ENCODE measurements at regions not wholly inside any gene's neighbourhood (a gene's known extent, or its start where the extent isn't known, plus 50 kb on each side); places are given as distances from the start of the nearest gene placed in this dataset.

DNA sequence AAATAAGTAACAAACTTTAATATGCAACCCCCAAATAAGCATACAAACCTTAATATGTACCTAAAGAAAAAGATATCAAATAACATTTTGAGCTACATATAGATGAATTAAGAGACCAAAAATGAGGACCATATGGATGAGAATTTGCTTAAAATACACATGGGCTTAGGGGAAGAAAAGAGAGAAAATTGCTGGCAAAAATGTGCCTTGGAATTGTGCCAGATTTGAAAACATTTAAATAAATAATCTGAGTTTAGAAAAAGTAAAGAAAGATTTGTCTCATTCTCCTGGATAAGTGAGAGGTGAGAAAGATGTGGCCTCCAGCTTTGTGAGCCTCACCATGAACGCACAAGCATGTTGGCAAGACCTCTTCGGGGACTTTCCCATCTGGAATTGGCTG, 372.6 kb downstream of the SOX11 start:
- DNase-seq (ENCODE audit: low read depth, low spot score): no peak

DNA sequence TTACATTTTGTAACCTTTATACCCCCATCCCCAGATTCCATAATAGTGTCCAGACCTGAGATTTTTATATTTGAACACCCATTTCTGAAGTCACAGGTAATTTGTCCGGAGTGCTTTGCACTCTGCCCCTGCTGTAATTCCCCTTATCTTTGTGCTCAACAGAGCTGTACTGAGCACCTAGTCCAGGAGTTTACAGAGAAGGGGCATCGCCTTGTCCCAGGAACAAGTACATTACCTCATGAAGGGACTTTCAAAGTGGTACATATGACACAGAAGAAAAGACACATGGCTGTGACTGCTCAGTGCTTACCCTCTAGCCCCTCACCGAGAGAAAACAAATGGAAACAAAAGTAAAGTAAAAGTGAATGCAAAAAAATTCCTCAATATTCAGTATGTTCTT, 373.5 kb downstream of the SOX11 start:
- no peak for DNase-seq (ENCODE audit: low read depth, low spot score)

DNA sequence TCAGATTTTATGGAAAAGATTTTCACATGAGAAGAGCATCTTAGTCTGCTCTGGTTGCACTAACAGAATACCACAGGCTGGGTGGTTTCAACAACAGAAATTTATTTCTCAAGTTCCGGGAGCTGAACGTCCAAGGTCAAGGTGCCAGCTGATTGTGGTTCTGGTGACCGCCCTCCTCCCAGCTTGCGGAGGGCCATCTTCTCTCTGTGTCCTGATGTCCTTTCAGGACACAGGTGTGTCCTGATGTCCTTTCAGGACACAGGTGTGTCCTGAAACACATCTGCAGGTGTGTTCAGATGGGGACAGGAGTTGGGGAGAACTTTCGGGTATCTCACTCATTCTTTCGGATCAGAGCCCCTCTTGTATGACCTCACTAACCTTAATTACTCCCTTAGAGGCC, 374.9 kb downstream of the SOX11 start:
- no peak for DNase-seq (ENCODE audit: low read depth, low spot score)

DNA sequence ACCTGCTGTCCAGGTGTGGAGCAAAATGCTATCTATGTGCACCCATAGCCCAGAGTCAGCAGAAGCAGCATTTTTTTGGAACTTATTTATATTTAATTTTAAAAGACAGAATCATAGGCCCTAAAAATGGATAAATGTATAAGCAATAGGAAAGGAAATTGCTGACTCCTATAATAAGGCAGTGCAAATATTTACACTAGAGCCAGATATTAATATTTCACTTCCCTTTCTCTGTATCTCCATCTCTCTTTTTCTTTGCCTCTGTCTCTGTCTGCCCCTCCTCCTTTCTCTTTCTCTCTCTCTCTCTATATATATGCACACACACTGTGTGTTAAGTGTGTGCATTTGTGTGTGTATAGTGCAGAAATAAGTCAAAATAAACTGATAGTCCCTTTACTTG, 375.6 kb downstream of the SOX11 start:
- no peak for DNase-seq (ENCODE audit: low read depth, low spot score)

DNA sequence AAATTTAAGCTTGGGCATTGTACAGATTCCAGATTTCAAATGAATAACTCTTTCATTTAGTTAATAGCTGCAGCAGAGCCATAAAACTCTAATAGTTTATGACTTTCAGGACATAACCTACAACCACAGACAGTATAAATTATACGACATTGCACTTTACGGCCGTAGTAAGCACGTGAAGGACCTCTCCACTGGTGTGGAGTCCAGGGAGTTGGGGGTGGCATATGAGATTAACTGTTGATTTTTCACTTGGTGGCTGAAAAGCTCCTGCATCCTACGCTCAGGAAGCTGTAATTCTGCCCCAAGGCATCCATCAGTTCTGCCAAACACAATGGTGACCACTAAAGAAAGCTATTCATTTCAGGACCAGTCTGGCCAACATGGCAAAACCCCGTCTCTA, 376.2 kb downstream of the SOX11 start:
- DNase-seq (ENCODE audit: low read depth, low spot score): no peak

DNA sequence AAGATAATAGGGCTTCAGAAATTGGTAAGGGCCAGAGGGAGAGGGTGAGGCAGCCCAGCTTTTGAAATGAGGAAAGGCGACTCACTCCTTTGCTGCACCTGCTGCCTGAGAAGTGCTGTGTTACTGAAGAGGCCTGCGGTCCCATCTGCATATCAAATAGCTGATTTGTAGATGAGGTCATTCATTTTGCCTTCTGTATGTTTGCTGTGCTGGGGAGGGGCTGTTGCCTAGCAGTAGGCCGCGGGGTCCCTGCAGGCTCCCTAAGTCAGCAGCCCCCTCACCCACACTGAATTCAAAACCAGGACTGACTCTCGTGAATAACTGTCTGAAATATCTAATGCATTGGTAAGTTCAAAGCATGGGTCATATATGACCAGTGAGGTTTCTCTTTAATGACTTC, 377.2 kb downstream of the SOX11 start:
- DNase-seq (ENCODE audit: low read depth, low spot score): no peak

DNA sequence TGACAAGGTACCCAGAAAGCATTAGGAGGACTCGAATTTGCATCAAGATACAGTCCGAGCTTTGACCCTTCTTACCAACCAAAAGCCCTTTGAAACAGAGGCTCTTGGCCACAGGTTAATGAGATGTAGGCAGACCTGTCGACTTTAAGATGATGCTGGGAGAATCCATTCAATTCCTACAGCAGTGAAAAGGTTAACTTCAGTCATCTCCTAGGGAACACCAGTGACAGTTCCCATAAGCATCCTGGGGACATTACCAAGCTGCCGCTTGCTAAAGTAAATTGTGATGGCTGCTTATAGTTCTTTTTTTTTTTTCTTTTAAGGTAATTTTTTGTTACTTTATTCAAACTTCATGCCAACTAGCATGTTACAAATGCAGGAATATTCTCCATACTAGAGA, 379.3 kb downstream of the SOX11 start:
- no peak for DNase-seq (ENCODE audit: low read depth, low spot score)

DNA sequence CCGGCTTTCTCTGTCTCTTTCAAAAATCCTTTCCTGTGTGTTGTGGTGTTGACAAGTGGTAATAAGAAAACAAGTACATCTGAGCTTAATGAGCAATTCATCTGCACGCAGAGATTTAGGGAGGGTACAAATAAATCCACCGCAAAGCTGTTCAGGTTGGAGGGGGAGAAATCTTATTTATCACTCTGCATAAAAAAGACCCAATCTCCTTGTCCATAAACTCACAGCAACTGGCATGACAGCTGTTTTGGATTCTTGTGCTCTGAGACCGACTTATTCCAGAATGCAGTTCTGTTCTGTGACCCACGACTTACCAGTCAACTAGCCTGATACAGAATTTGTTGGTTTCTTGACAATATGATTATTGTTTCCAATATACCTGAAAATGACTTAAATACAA, 380.1 kb downstream of the SOX11 start:
- no peak for DNase-seq (ENCODE audit: low read depth, low spot score)

DNA sequence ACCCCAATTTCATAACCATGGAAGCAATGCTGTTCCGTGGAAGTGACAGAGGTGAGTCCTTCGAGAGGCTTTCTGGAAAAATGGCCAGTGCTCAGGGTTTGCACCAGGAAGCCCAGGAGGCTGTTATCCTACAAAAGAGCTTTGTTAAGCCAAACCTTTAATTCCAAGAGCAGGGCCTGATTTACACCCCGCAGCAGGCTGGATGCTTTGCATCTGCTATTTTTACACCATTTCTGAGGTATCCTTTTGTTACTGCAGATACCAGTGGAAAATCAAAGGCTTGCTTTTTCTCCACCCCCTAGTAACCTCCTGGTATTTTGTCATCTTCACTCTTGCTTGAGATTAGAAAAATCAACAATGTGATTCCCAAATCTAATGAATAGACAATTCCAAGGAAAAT, 380.6 kb downstream of the SOX11 start:
- DNase-seq (ENCODE audit: low read depth, low spot score): no peak

DNA sequence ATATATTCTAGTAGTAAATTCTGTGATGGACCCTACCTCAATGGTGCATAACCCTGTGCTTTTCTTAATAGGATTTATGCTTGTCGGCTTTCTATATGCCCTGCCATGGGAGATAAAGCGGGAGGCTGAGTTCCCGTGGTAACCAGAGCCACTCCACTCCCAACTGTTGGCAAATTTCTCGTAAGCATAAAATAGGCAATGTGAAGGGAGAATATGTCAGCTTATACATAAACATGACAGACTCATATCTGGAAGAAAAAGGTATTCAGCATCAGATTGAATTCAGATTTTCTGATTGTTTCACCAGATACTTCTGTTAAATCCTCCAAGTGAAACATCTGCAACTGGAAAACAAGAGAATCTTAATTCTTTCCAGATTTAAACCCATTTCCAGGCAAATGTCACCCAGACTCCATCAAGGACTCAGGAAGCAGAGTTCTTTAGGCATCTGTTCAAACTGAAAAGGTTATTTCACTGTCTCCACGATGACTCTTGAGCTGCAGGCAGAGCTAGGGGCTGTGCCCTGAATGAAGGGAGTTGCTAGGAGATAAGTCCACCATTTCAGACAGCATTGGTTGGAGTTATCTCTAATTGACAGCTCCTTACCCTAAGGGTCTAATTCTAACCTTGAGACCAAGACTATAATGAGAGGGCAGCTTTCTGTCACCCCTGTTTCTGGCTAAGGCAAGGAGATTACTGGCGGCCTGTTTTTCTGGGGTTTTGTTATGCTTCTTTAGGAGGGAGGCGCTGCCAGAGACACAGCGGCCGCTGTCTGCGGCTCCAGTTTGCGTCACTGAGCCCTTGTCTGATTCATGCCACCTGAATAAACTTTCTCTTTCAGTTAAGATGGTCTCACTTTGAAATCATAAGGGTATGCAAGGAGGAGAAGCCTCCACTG, 381.3 kb downstream of the SOX11 start:
- DNase-seq (ENCODE audit: low read depth, low spot score): peak; percentile 74

DNA sequence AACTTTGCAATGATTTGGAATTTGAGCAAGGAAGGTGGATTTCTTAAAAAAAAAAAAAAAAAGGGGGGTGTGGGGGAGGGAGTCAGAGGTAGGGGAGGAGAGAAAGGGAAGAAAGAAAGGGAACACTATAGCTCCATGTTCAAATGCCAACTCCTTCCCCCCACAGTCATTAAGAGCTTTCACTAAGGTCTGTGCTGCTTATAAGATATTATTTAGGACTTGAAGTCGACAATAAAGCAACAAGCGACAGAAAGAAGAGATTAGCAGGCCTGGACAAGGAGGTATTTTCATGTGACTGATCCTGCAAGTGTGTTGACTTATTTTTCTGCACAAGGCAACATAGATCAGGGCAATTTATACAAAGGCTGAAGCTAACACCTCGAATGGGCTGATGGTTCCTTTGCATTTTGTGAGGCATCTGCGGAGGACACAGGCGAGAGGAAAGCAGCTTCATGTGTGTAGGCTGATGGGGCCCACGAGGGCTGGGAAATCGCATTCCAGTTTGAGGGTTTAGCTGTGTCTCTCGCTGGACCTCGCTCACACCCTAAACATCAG, 382.0 kb downstream of the SOX11 start:
- DNase-seq (ENCODE audit: low read depth, low spot score): no peak

DNA sequence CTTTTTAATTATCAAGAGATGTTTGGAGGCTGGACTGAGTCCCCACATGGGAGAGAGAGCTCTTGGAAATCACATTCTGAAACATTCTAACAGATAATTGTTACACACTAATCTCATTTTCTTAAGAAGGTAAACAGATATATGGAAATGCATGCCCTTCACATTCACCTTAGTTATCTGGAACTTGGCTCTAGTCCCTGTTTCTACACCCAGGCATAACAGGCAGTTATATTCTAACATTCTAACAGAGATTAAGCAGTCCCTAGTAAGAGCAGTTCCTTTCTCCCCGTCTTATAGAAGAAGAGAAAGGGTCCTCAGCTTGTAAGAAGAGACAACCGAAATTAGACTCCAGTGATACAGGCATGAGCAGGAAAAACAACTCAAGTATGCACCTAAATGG, 385.4 kb downstream of the SOX11 start:
- DNase-seq (ENCODE audit: low read depth, low spot score): no peak

DNA sequence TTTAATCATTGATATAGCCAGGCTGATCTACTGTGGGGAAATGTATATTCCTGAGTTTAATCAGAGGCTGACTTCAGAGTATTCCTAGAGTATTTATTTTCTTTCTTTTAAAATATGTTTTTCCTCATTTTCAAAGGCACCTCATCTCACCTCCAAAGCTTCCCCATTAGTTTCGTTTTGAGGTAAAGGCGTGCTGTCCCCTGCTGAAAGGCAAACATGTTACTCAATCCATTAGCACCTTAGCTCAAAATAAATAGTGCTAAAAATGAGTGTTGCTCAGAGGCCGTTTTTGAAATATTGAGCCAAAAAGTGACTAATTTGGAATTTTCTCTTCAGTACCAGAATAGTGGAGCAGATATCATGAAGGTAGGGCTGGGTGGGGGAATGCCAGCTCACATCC, 386.2 kb downstream of the SOX11 start:
- DNase-seq (ENCODE audit: low read depth, low spot score): no peak

DNA sequence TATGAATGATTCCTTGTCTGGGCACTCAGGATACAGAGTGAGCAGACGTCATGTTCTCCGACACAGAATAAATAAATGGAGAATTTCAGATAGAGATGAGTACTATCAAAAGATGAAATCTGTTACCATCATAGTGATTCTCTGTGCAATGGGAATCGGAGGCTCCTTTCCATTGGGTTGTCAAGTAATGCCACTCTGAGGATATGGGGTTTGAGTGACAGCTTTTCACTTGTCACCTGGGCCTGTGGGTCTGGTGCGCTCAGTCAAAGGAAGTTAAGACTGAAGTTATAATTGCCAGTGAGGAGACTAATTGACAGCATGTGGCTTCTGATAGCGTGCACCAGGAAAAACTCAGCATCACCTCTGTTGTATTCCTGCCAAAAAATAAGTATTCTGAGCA, 387.2 kb downstream of the SOX11 start:
- DNase-seq (ENCODE audit: low read depth, low spot score): no peak

DNA sequence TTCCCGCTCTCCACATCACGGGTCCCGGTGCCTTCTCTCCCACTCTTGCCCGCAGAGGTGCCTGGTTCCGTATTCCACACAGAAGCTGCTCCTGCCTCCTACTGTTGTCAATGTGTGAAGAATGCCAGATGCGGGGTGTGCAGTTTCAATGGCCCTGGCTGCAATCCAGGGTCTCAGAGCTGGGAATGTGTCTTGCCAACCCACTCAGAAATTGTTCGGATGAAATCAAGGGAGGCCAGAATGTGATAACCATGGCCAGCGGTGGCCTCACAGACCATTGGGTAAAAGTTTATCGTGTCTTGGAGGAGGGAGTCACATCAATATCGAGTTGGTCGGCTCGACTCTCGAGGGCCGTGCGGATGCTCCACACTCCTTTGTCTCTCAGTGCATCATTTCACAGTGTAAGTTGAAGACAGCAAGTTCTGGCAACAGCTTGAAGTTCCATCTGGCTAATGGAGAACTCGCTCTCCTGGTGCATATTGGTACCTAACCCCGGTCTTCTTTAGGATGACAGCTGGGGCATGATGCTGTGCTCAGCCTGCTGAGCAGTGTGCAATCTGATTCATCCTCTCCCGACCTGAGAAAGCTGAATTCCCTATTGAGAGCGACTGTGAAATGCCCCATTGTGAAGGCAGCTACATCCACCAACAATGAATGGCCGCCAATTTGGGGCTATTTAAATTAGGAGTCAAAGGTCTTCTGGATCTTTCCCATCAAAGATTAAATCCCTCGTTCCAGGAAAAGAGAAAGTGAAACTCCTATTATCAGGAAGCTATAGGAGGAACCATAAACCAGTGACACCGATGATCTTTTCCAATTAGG, 389.0 kb downstream of the SOX11 start:
- DNase-seq (ENCODE audit: low read depth, low spot score): no peak

DNA sequence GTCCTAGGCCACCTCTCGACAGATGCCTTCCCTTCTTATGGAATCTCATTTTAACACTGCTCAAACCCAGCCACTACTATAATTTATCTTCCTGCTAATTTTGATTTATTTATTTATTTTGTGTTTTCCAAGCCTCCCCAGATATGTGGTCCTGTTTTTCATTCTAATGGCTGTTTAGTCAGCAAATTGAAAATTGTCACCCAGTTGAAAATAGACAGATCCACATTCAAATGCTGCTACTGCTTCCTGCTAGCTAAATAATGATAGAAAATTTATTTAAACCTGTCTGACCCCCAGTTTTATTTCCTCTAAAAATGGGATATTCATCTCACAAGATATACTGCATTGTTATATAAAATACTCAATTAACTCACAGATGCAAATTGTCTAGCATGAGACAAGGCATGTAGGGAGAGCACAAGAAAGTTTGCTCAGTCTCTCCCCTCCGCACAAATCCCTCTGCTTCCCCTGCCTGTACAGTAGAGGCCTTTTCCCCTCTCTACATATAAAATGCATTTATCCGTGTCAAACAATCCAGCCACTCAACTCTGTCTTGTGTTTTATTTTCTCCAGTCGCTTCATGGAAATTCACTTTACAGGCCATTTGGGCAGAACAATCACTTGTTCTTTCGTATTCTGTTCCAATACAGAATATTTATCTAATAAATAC, 389.9 kb downstream of the SOX11 start:
- no peak for DNase-seq (ENCODE audit: low read depth, low spot score)

DNA sequence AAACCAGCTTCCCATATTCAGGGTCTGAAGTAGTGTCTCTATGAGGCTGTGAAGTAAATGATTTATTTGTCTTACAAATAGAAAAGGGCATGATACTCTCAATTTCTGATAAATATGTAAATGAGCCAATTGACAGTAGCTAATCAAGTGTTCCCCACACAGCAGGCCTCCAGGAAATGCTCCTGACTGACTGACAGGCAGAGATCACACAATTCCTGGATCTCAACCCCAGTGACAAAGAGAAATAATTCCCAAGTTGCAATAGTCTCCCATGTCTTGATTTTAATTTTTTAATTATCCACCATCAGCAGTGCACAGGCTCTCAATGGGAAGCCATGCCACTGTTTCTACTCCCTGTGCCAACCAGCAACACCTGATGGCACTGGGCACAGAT, 390.4 kb downstream of the SOX11 start:
- DNase-seq (ENCODE audit: low read depth, low spot score): no peak

DNA sequence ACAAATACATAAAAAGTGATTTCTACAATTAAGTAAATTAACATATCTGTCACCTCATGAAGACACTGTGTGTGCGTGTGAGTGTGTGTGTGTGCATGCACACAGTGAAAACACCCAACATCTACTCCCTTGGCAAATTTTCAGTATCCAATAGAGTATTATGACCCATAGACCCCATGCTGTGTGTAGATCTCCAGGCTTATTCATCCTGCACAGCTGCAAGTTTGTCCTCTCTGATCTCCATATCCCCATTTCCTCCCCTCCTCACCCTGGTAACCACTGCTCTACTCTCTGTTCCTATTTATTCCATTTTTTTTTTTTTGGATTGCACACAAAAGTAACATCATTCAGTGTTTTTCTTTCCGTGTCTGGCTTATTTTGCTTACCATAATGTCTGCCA, 391.0 kb downstream of the SOX11 start:
- DNase-seq (ENCODE audit: low read depth, low spot score): peak; percentile 82

DNA sequence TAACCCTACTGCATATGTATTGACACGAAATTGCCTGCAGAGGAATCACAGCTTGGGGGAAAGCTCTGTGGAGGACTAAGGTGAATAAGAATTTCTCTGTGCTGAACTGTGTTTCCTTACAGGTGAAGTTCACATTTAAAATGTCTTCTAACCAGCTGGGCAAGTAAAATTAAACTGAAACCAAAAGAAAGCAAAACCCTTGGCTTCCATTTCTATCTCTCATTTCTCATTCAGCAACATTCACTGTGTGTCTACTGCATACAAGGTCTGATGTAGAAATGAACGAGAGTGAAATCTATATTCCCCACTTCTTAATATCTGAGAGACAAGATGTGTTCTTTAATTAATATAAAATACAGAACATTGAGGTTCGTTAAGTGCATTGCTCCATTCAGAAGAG, 397.3 kb downstream of the SOX11 start:
- DNase-seq (ENCODE audit: low read depth, low spot score): no peak

DNA sequence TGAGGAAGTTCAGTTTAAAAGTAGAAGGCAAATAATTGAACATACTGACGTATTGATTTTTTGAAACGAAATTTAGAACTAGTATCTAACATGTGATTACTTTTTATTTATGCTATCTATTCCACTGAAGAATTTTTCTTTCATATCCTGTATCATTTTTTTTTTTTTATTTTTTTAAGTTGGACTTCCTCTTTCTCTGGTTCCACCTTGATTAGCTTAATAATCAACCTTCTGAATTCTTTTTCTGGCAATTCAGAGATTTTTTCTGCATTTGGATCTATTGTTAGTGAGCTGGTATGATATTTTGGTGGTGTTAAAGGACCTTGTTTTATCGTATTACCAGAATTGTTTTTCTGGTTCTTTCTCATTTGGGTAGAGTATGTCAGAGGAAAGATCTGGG, 411.2 kb downstream of the SOX11 start:
- no peak for DNase-seq (ENCODE audit: low read depth, low spot score)

DNA sequence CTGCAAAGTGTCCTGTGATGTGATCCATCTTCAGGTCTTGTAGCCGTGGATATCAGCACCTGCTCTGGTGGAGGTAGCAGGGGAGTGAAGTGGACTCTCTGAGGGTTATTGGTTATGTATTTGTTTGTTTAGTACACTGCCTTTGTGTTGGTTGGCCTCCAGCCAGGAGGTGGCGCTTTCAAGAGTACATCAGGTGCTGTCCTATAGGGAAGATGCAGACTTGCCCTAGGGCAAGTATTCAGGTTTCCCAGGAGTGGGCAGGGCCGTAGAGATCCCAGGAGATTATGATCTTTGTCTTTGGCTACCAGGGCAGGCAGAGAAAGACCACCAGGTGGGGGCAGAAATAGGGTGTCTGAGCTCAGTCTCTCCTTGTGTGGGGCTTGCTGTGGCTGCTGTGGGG, 411.8 kb downstream of the SOX11 start:
- no peak for DNase-seq (ENCODE audit: low read depth, low spot score)

DNA sequence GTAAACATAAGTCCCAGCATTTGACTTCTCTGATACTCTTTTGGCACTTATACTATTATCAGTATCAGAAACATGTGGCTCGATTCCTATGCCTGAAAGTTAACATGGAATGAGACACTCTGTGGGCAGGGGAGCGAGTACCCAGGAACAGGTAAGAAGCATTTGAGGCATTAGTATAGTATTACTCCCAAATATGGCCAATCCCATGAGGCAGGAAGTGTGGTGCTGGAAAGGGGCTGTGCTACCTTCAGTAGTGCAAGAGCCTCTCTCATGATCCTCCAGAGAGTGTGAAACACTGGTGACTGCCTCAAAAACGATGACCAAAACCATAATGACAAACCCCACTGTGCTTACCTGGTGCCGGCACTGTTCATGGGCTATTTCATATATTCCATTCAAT, 415.1 kb downstream of the SOX11 start:
- DNase-seq (ENCODE audit: low read depth, low spot score): no peak

Measured in smooth muscle cell of the brain vasculature (primary cell).